NCI-H1092 (cell line): ENCODE measurements at regions not wholly inside any gene's neighbourhood (a gene's known extent, or its start where the extent isn't known, plus 50 kb on each side); places are given as distances from the start of the nearest gene placed in this dataset.

Experiments
- DNase-seq: peaks from one replicate; lab custom pipeline; 2025; lab: John Stamatoyannopoulos, UW

GRCh38 chr3:83894223-83894622 lies 1064.6 kb upstream of the CADM2 start:
- DNase-seq, result no peak

- no peak for DNase-seq
These were observed 1062.9 kb upstream of the CADM2 start for GRCh38 chr3:83895892-83896291.

- DNase-seq, result no peak
These were observed 1055.8 kb upstream of the CADM2 start for GRCh38 chr3:83902787-83903533.

DNA sequence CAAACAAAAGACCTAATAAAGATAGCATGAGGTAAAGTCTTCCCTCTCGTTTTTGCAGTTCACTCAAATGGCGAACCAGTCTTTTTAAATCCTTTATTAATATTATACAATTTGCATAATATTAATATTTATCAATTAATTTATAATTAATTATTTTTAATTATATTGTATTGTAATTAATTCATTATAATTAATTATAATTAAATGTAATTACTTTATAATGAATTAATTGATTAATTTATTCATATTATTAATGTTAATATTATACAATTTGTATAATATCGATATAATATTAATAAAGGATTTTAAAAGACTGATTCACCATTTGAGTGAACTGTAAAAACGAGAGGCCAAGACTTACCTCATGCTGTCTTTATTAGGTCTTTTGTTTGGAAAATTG lies 1045.4 kb upstream of the CADM2 start:
- no peak for DNase-seq

- DNase-seq, result no peak
These were observed 1032.5 kb upstream of the CADM2 start for GRCh38 chr3:83926291-83926690.

DNA sequence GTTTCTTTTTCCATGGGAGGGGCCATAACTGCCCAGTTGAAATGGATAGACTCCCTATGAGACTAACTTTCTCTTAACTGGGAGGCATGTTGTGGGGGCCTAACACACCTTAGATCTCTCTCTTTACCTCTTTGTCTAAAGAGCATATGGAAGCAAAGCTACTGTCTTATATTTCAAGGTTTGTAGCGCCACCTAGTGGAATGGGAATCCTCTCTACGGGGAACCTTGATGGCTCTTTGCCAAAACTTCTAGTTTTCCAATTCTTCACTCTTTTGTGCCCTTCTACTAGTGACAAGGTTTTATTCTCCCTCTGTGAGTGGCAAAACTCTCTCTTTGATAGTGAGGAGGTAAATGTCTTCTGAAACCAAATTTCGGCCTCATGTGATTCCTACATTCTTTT lies 1030.4 kb upstream of the CADM2 start:
- DNase-seq, result no peak

DNA sequence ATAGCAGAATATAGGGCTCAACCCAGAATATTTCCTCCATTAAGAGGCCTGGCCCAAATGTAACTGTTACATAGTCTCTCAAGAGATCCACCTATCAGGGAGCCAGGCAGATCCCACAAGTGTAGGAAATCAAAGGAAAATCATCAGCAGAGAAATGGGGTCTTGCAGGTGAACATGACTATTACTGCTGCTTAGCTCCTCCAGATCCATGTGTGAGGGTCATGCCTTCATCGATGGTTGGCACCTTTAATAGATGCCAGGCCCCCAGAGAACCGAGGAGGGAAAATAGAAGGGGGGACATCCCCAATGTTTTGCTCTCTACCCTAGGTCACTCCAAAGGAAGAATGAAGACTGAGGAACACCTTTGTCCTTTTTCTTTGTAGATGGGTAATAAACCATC lies 1029.9 kb upstream of the CADM2 start:
- no peak for DNase-seq

DNA sequence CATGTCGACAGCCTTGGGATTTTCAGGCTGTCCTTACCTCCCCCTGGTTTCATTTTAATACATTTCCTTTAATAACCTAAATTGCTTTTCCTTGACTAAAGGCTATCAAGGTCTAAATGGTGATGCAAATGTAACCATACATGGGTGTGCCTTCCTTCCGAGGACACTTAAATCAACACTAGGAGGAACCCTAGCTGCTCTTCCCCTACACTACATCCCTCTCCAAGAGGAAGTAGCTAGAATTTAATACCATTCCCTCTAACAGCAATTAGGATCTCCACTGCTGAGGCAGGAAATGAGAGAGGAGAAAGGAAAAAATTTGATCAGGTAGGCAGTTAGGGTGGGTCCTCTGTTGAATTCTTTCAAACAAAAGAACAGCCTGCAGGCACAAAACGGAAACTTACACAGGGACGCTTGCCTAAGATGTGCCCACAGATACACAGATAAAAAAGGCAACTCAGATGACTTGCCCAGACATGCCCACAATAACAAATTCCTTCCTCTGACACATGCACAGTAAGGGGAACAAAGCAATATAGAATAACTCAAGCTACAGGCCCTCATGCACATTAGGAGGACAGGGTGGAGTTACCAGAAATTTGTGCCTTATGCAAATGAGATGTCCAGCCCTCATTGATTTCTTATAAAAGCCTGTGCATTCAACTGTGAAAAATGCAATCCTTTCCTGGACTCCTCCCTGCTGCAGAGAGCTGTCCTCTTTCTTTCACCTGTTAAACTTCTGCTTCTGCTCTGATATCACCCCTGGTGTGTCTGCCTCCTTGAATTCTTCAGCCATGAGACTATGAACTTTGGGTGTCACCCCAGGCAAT lies 1024.4 kb upstream of the CADM2 start:
- no peak for DNase-seq

GRCh38 chr3:83938491-83938890 lies 1020.3 kb upstream of the CADM2 start:
- DNase-seq, result no peak

GRCh38 chr3:83941990-83942745 lies 1016.6 kb upstream of the CADM2 start:
- DNase-seq, result no peak

DNA sequence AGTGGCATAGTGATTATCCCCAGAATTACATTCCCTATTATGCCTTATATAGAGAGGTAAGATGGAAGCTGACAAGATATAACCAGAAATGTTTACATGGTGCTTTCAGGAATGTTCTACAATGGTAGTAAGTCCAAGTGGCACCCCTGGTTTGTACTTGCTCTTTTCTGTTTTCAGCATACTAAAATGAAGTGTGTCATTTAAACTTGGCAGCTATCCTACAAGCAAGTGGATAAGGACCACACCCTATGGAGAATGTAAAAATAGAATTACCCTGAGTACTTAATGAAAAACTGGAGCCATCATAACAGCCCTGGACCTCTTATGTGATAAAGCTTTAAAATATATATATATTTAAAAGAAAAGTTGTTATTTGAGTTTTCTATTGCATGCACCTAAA lies 1012.7 kb upstream of the CADM2 start:
- DNase-seq, result no peak

- no peak for DNase-seq
These were observed 1012.2 kb upstream of the CADM2 start for GRCh38 chr3:83946554-83946953.

GRCh38 chr3:83948771-83949170 lies 1010.0 kb upstream of the CADM2 start:
- no peak for DNase-seq

GRCh38 chr3:83953417-83954089 lies 1005.2 kb upstream of the CADM2 start:
- no peak for DNase-seq

DNA sequence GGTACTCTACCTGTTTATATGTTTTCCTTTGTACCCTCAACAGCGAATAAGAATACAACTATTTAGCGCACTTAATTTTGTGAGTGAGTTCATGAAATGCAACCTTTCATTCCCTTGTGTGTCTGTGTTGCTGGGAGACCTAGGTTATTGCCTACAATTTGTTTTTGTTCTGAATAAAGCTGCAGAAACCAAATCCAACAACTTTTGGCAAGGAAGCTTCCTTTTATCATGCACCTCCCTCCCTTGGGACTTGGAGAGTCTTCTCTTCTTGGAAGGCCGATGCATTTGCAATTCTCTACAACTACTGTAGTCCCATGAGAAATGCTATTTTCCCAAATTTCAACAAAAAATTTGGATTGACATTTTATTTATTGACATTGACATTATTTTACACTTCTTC lies 1002.4 kb upstream of the CADM2 start:
- DNase-seq, result no peak

GRCh38 chr3:83968356-83968755 lies 990.4 kb upstream of the CADM2 start:
- DNase-seq, result no peak

GRCh38 chr3:83971666-83972065 lies 987.1 kb upstream of the CADM2 start:
- DNase-seq, result no peak

DNA sequence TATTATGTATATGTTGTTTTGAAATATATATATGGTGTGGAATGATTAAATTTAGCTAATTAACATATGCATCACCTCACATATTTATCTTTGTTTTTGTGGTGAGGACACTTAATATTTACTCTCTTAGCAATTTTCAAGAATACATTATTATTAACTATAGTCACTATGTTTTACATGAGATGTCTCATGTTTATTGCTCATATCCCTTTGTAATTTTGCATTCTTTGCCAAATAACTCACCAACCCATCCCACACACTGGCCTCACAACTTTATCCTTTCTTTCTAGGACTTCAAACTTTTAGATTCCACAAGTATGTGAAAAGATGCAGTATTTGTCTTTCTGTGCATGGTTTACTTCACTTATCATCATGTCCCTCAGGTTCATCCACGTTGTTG lies 950.2 kb upstream of the CADM2 start:
- DNase-seq, result no peak

DNA sequence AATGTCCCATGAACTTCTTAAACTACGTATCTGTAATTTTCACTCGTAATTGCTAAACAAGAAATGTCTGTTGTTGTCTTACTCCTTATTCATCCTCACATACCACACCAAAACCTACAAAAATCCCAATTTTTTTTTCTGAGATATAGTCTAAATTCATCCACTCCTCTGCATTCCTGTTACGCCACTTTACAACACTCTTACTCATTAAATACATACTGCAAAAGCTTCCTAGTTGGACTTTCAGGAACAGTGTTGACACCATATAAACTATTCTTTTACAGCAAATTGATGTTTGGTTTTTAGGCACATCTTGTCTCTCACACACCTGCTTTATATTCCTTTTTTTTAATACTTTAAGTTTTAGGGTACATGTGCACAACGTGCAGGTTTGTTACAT lies 934.9 kb upstream of the CADM2 start:
- DNase-seq, result no peak

DNA sequence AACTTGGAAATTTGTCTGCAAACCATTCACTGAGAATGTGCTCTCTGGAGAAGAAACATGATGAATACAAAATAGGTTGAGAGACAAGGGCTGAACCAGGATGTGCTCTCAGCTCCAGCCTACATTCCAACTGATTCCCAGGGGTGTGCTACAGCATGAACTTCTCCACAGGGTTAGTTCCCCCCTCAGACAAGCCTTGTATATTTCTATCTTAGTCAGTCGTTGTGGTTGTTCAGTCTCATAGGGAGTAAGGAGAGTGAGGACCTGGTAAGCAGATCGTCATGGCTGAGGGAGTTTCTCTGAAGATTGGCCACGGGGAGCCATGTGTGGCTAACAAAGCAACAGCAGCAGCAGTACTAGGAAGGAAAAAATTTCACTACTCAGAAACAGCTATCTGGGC lies 919.7 kb upstream of the CADM2 start:
- DNase-seq, result no peak

- no peak for DNase-seq
These were observed 916.2 kb upstream of the CADM2 start for GRCh38 chr3:84042399-84043106.

- DNase-seq, result no peak
These were observed 891.9 kb upstream of the CADM2 start for GRCh38 chr3:84066915-84067314.
